ENCODE measurements at regions not wholly inside any gene's neighbourhood (a gene's known extent, or its start where the extent isn't known, plus 50 kb on each side); places are given as distances from the start of the nearest gene placed in this dataset.
A peak's percentile ranks its signal among the peaks of the same experiment; 100 is the strongest.

GRCh38 chr3:86239946-86240345 lies 751.0 kb downstream of the VGLL3 start:
- Histone ChIP-seq H3K27me3 (replicated peaks; ENCODE audit: insufficient read depth) (no peaks in the 10 kb centered on the region), H3K36me3 (ENCODE audit: low read depth) (no peaks in the 10 kb centered on the region), H3K27ac (no peak overlapping the region), H3K79me2 (ENCODE audit: insufficient read depth) (no peaks in the 10 kb centered on the region), H2AFZ (no peak overlapping the region), H3F3A (ENCODE audit: insufficient read depth) (no peaks in the 10 kb centered on the region), H3K4me1 (ENCODE audit: insufficient read depth) (no peaks in the 10 kb centered on the region), H3K9me2 (ENCODE audit: insufficient read depth) (no peaks in the 10 kb centered on the region), H3K4me3 (no peak overlapping the region), H3K9ac (no peak overlapping the region), H3K4me2 (ENCODE audit: unreplicated experiment) (no peak overlapping the region), H3K9me3 (ENCODE audit: low read depth) (no peaks in the 10 kb centered on the region), H4K20me1 (ENCODE audit: insufficient read depth) (no peaks in the 10 kb centered on the region)
- no peak for TF ChIP-seq EZH2 (IDR thresholded peaks at IDR 0.05; ENCODE audit: insufficient read depth, poor library complexity, severe bottlenecking)
- TF ChIP-seq EZH2phosphoT487 (IDR thresholded peaks at IDR 0.05; ENCODE audit: insufficient read depth, low read depth): no peak
- WGBS, 2 experiments (ENCODE audit: low coverage in 1 of 2, low lambda C conversion rate in 2 of 2, missing lambda C conversion rate in 2 of 2): 28 to 32% methylated on average over 2 of the region's 2 CpGs
- DNase-seq: peak; percentile 0
- in situ Hi-C loops (cut with MboI): no loop called here

GRCh38 chr3:86234506-86235254 lies 756.3 kb downstream of the VGLL3 start:
- H4K20me1 ChIP-seq (ENCODE audit: insufficient read depth): no peaks in the 10 kb centered on the region
- TF ChIP-seq EZH2phosphoT487 (IDR thresholded peaks at IDR 0.05; ENCODE audit: insufficient read depth, low read depth): no peak
- TF ChIP-seq EZH2 (IDR thresholded peaks at IDR 0.05; ENCODE audit: insufficient read depth, poor library complexity, severe bottlenecking): no peak
- no peak overlapping the region for H3K4me2 ChIP-seq (ENCODE audit: unreplicated experiment)
- H3K9ac ChIP-seq: no peak overlapping the region
- H3K27ac ChIP-seq: no peak overlapping the region
- H3K9me2 ChIP-seq (ENCODE audit: insufficient read depth): no peaks in the 10 kb centered on the region
- no peak overlapping the region for H3K4me3 ChIP-seq
- H3K36me3 ChIP-seq (ENCODE audit: low read depth): no peaks in the 10 kb centered on the region
- WGBS, 2 experiments (ENCODE audit: low coverage in 1 of 2, low lambda C conversion rate in 2 of 2, missing lambda C conversion rate in 2 of 2): 36 to 40% methylated on average over 5 of the region's 5 CpGs
- H3K4me1 ChIP-seq (ENCODE audit: insufficient read depth): no peaks in the 10 kb centered on the region
- no peaks in the 10 kb centered on the region for H3K27me3 ChIP-seq (replicated peaks; ENCODE audit: insufficient read depth)
- no peak for DNase-seq
- in situ Hi-C loops (cut with MboI): no loop called here
- no peaks in the 10 kb centered on the region for H3F3A ChIP-seq (ENCODE audit: insufficient read depth)
- no peaks in the 10 kb centered on the region for H3K79me2 ChIP-seq (ENCODE audit: insufficient read depth)
- H3K9me3 ChIP-seq (ENCODE audit: low read depth): no peaks in the 10 kb centered on the region
- H2AFZ ChIP-seq: no peak overlapping the region

GRCh38 chr3:86230762-86231161 lies 760.2 kb downstream of the VGLL3 start:
- Histone ChIP-seq H3K4me3 (no peak overlapping the region), H3K4me2 (ENCODE audit: unreplicated experiment) (no peak overlapping the region), H3K9me2 (ENCODE audit: insufficient read depth) (no peaks in the 10 kb centered on the region), H4K20me1 (ENCODE audit: insufficient read depth) (no peaks in the 10 kb centered on the region), H3K36me3 (ENCODE audit: low read depth) (no peaks in the 10 kb centered on the region), H3F3A (ENCODE audit: insufficient read depth) (no peaks in the 10 kb centered on the region), H3K27ac (no peak overlapping the region), H2AFZ (no peak overlapping the region), H3K79me2 (ENCODE audit: insufficient read depth) (no peaks in the 10 kb centered on the region), H3K9me3 (ENCODE audit: low read depth) (no peaks in the 10 kb centered on the region), H3K27me3 (replicated peaks; ENCODE audit: insufficient read depth) (no peaks in the 10 kb centered on the region), H3K9ac (no peak overlapping the region), H3K4me1 (ENCODE audit: insufficient read depth) (no peaks in the 10 kb centered on the region)
- TF ChIP-seq EZH2 (IDR thresholded peaks at IDR 0.05; ENCODE audit: insufficient read depth, poor library complexity, severe bottlenecking) (no peak), EZH2phosphoT487 (IDR thresholded peaks at IDR 0.05; ENCODE audit: insufficient read depth, low read depth) (no peak)
- in situ Hi-C loops (cut with MboI): no loop called here
- WGBS, 2 experiments (ENCODE audit: low coverage in 1 of 2, low lambda C conversion rate in 2 of 2, missing lambda C conversion rate in 2 of 2): 11 to 15% methylated on average over 1 of the region's 1 CpG
- no peak for DNase-seq

- TF ChIP-seq EZH2 (IDR thresholded peaks at IDR 0.05; ENCODE audit: insufficient read depth, poor library complexity, severe bottlenecking): no peak
- TF ChIP-seq EZH2phosphoT487 (IDR thresholded peaks at IDR 0.05; ENCODE audit: insufficient read depth, low read depth): no peak
- Histone ChIP-seq H3F3A (ENCODE audit: insufficient read depth) (no peaks in the 10 kb centered on the region), H3K4me3 (no peak overlapping the region), H3K9me3 (ENCODE audit: low read depth) (no peaks in the 10 kb centered on the region), H2AFZ (no peak overlapping the region), H3K9ac (no peak overlapping the region), H3K4me2 (ENCODE audit: unreplicated experiment) (no peak overlapping the region), H3K36me3 (ENCODE audit: low read depth) (no peaks in the 10 kb centered on the region), H4K20me1 (ENCODE audit: insufficient read depth) (no peaks in the 10 kb centered on the region), H3K79me2 (ENCODE audit: insufficient read depth) (no peaks in the 10 kb centered on the region), H3K27ac (no peak overlapping the region), H3K4me1 (ENCODE audit: insufficient read depth) (no peaks in the 10 kb centered on the region), H3K27me3 (replicated peaks; ENCODE audit: insufficient read depth) (no peaks in the 10 kb centered on the region), H3K9me2 (ENCODE audit: insufficient read depth) (no peaks in the 10 kb centered on the region)
- in situ Hi-C loops (cut with MboI): no loop called here
- WGBS, 2 experiments (ENCODE audit: low coverage in 1 of 2, low lambda C conversion rate in 2 of 2, missing lambda C conversion rate in 2 of 2): 5 to 17% methylated on average over 2 of the region's 2 CpGs
- DNase-seq: no peak
Measured at GRCh38 chr3:86229775-86230094, 761.2 kb downstream of the VGLL3 start.

All from GM23248 (cell line).